Right atrium auricular region (tissue), 2 donors: ENCODE measurements at regions not wholly inside any gene's neighbourhood (a gene's known extent, or its start where the extent isn't known, plus 50 kb on each side); places are given as distances from the start of the nearest gene placed in this dataset.
"Not testable (repeated sequence)": the region's sequence is repeated elsewhere in the genome, so short reads cannot be mapped to it uniquely, and the experiment has no call there.

ENCODE experiments used
- DNase-seq: peaks from one replicate; pipeline ENCODE4 v3.0.0-alpha.2; 2019; ENCODE audit warnings: low spot score
- H3K27ac ChIP-seq, 2 donors: fragments of 200-600 bp; sonication (generic); 1 replicate in 1 of 2; 2 replicates in 1 of 2; pipeline ENCODE4 v1.5.1; 2016 to 2019
- H3K27me3 ChIP-seq, 2 donors: fragments of 200-600 bp; sonication (generic); one replicate each; pipeline versions ENCODE4 v1.5.1 to v1.6.0; 2017 to 2019
- H3K36me3 ChIP-seq: fragments of 200-600 bp; sonication (generic); one replicate; pipeline ENCODE4 v1.5.1; 2016
- H3K4me1 ChIP-seq, 2 donors: fragments of 200-600 bp; sonication (generic); one replicate each; pipeline versions ENCODE4 v1.5.1 to v1.6.0; 2017 to 2019
- H3K4me3 ChIP-seq, 2 donors: fragments of 200-600 bp; sonication (generic); 1 replicate in 1 of 2; 2 replicates in 1 of 2; pipeline ENCODE4 v1.5.1; 2017 to 2019; ENCODE audit warnings: mild to moderate bottlenecking in 1 of 2, moderate library complexity in 1 of 2
- H3K9me3 ChIP-seq, 2 donors: fragments of 200-600 bp; sonication (generic); one replicate each; pipeline ENCODE4 v1.5.1; 2019
- TF ChIP-seq, protein P1 (sequence below), 2 donors: fragments of 200-600 bp; sonication (generic); IDR thresholded peaks; one replicate each; pipeline ENCODE4 v1.5.1; 2019; ENCODE audit warnings: antibody characterized with exemption in 2 of 2

- H3K27ac ChIP-seq = no peak overlapping the region
- no peaks in the 10 kb centered on the region for H3K36me3 ChIP-seq
- DNase-seq = no peak
- no peaks in the 10 kb centered on the region for H3K4me1 ChIP-seq
- no peaks in the 10 kb centered on the region for H3K9me3 ChIP-seq
- no peaks in the 10 kb centered on the region for H3K27me3 ChIP-seq
- TF ChIP-seq, protein P1, sequence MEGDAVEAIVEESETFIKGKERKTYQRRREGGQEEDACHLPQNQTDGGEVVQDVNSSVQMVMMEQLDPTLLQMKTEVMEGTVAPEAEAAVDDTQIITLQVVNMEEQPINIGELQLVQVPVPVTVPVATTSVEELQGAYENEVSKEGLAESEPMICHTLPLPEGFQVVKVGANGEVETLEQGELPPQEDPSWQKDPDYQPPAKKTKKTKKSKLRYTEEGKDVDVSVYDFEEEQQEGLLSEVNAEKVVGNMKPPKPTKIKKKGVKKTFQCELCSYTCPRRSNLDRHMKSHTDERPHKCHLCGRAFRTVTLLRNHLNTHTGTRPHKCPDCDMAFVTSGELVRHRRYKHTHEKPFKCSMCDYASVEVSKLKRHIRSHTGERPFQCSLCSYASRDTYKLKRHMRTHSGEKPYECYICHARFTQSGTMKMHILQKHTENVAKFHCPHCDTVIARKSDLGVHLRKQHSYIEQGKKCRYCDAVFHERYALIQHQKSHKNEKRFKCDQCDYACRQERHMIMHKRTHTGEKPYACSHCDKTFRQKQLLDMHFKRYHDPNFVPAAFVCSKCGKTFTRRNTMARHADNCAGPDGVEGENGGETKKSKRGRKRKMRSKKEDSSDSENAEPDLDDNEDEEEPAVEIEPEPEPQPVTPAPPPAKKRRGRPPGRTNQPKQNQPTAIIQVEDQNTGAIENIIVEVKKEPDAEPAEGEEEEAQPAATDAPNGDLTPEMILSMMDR (IDR thresholded peaks at IDR 0.05) = no peak
- no peak overlapping the region for H3K4me3 ChIP-seq
Measured at GRCh38 chr3:56955492-56956111, 104.9 kb upstream of the SPATA12 start.

DNA sequence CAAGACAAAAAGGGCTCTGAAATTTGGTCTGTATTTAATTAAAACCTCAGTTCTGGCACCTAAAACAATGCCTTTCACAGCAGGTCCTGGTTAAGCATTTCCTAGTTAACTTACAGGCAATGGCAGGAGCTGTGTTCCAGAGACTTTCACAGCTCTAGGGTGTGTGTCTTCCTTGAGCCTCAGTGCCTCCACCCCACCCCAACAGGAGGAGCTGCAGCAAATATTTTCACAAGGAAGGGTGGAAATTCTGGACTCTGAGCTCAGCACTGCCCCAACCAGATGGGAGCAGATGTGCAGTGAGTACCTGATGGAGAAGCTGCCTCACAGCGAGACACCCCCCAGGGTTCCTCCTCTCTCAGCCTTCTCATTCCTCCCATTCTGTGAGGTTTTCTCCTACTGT, 106.3 kb upstream of the SPATA12 start:
- no peaks in the 10 kb centered on the region for H3K27me3 ChIP-seq
- H3K9me3 ChIP-seq = no peaks in the 10 kb centered on the region
- H3K27ac ChIP-seq = no peak overlapping the region
- H3K36me3 ChIP-seq = no peaks in the 10 kb centered on the region
- TF ChIP-seq, protein P1 (IDR thresholded peaks at IDR 0.05) = no peak
- no peaks in the 10 kb centered on the region for H3K4me1 ChIP-seq
- H3K4me3 ChIP-seq = no peak overlapping the region
- DNase-seq = no peak

- Histone ChIP-seq H3K27ac (no peak overlapping the region), H3K27me3 (no peaks in the 10 kb centered on the region), H3K4me1 (no peaks in the 10 kb centered on the region), H3K36me3 (no peaks in the 10 kb centered on the region), H3K9me3 (no peaks in the 10 kb centered on the region), H3K4me3 (no peak overlapping the region)
- TF ChIP-seq, protein P1 (IDR thresholded peaks at IDR 0.05) = no peak
- no peak for DNase-seq
Measured at GRCh38 chr3:56952846-56953245, 107.6 kb upstream of the SPATA12 start.

GRCh38 chr3:56952061-56952460, 108.4 kb upstream of the SPATA12 start:
- Histone ChIP-seq H3K27me3 (no peaks in the 10 kb centered on the region), H3K36me3 (no peaks in the 10 kb centered on the region), H3K4me1 (no peaks in the 10 kb centered on the region), H3K27ac (no peak overlapping the region), H3K9me3 (no peaks in the 10 kb centered on the region), H3K4me3 (no peak overlapping the region)
- DNase-seq = no peak
- TF ChIP-seq, protein P1 (IDR thresholded peaks at IDR 0.05) = no peak

DNA sequence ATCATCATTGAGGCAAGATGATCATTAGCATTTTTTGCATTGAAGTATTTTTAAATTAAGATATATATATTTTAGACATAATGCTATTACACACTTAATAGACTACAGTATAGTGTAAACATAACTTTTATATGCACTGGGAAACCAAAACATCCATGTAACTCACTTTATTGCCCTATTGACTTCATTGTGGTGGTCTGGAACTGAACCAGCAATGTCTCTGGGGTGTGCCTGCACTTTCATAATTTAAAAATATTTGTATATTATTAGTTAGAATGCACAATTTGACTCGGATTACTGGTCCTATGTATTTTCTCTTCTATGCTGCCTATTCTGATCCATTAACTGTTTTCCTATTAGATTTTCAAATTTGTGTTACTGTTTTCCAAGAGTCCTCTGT, 109.1 kb upstream of the SPATA12 start:
- Histone ChIP-seq H3K9me3 (peaks cover 0 to 6% of the 10 kb centered on the region in 2 donors), H3K27me3 (no peaks in the 10 kb centered on the region), H3K36me3 (no peaks in the 10 kb centered on the region), H3K4me3 (no peak overlapping the region), H3K27ac (no peak overlapping the region), H3K4me1 (no peaks in the 10 kb centered on the region)
- TF ChIP-seq, protein P1 (IDR thresholded peaks at IDR 0.05) = no peak
- DNase-seq = no peak

GRCh38 chr3:56945378-56945777, 115.1 kb upstream of the SPATA12 start:
- not testable (repeated sequence) for DNase-seq, H3K4me3 ChIP-seq, H3K27me3 ChIP-seq, H3K4me1 ChIP-seq, H3K27ac ChIP-seq, H3K36me3 ChIP-seq, H3K9me3 ChIP-seq
